GM23338 (cell line): ENCODE measurements at regions not wholly inside any gene's neighbourhood (a gene's known extent, or its start where the extent isn't known, plus 50 kb on each side); places are given as distances from the start of the nearest gene placed in this dataset.

Experiments
- ATAC-seq: fragments of 200-7000 bp; cut with Tn5 transposase; 3 replicates; pipeline ENCODE4 v1.9.1; 2020
- DNase-seq: peaks from one replicate; pipeline ENCODE4 v3.0.0-alpha.2; 2015; ENCODE audit warnings: low spot score
- H2AFZ ChIP-seq: fragments of 200-600 bp; sonication (generic); 2 replicates; pipeline ENCODE4 v1.8.0; 2016; ENCODE audit warnings: antibody characterized with exemption, mild to moderate bottlenecking, moderate library complexity
- H3F3A ChIP-seq: fragments of 200-600 bp; sonication (generic); replicated peaks from 2 replicates; pipeline ENCODE4 v1.8.0; 2017; ENCODE audit warnings: antibody characterized with exemption, mixed run types, low read depth
- H3K27ac ChIP-seq: fragments of 200-600 bp; sonication (generic); 2 replicates; pipeline ENCODE4 v1.6.1; 2016; ENCODE audit warnings: low read depth
- H3K27me3 ChIP-seq: fragments of 200-600 bp; sonication (generic); 2 replicates; pipeline ENCODE4 v1.8.0; 2016; ENCODE audit warnings: mild to moderate bottlenecking, mixed run types, moderate library complexity; ENCODE audit not compliant: insufficient read depth
- H3K36me3 ChIP-seq: fragments of 200-600 bp; sonication (generic); 2 replicates; pipeline ENCODE4 v1.8.0; 2016; ENCODE audit warnings: mild to moderate bottlenecking; ENCODE audit not compliant: insufficient read depth
- H3K4me1 ChIP-seq: fragments of 200-600 bp; sonication (generic); 2 replicates; pipeline ENCODE4 v1.8.0; 2016; ENCODE audit warnings: mild to moderate bottlenecking, moderate library complexity; ENCODE audit not compliant: insufficient read depth
- H3K4me2 ChIP-seq: fragments of 200-600 bp; sonication (generic); 2 replicates; pipeline ENCODE4 v1.7.1; 2017; ENCODE audit warnings: mixed run types
- H3K4me3 ChIP-seq: fragments of 200-600 bp; sonication (generic); 2 replicates; pipeline ENCODE4 v1.6.1; 2016; ENCODE audit warnings: mixed run types
- H3K79me2 ChIP-seq: fragments of 200-600 bp; sonication (generic); replicated peaks from 2 replicates; pipeline ENCODE4 v1.8.0; 2017; ENCODE audit warnings: mild to moderate bottlenecking; ENCODE audit not compliant: insufficient read depth
- H3K9me2 ChIP-seq: fragments of 200-600 bp; sonication (generic); 2 replicates; pipeline ENCODE4 v1.8.0; 2017; ENCODE audit not compliant: insufficient read depth
- H4K20me1 ChIP-seq: fragments of 200-600 bp; sonication (generic); replicated peaks from 2 replicates; pipeline ENCODE4 v1.8.0; 2017; ENCODE audit warnings: mild to moderate bottlenecking; ENCODE audit not compliant: insufficient read depth
- H3K27ac Mint-ChIP-seq: 2 replicates; pipeline ENCODE4 v1.8.0; 2020; ENCODE audit warnings: inconsistent platforms, mild to moderate bottlenecking, moderate library complexity, mixed read lengths
- H3K27me3 Mint-ChIP-seq: 3 replicates; pipeline ENCODE4 v1.8.0; 2022; ENCODE audit warnings: low read depth, mild to moderate bottlenecking, moderate library complexity, mixed read lengths, inconsistent platforms; ENCODE audit not compliant: insufficient read depth, poor library complexity
- H3K36me3 Mint-ChIP-seq: 3 replicates; pipeline ENCODE4 v1.8.0; 2021; ENCODE audit warnings: low read depth, mild to moderate bottlenecking, inconsistent platforms, moderate library complexity, mixed read lengths
- H3K4me1 Mint-ChIP-seq: 3 replicates; pipeline ENCODE4 v1.8.0; 2020; ENCODE audit warnings: mild to moderate bottlenecking, inconsistent platforms, mixed read lengths
- H3K4me3 Mint-ChIP-seq: 3 replicates; pipeline ENCODE4 v1.8.0; 2021; ENCODE audit warnings: moderate library complexity, mild to moderate bottlenecking, inconsistent platforms, mixed read lengths
- H3K9me3 Mint-ChIP-seq: 3 replicates; pipeline ENCODE4 v1.8.0; 2020; ENCODE audit warnings: moderate library complexity, mild to moderate bottlenecking, inconsistent platforms, mixed read lengths
- JUNB ChIP-seq: IDR thresholded peaks from one replicate; pipeline ENCODE4 v1.6.1; 2016; ENCODE audit warnings: antibody characterized with exemption; ENCODE audit not compliant: unreplicated experiment
- NANOG ChIP-seq: IDR thresholded peaks from 2 replicates; pipeline ENCODE4 v1.6.1; 2016; ENCODE audit warnings: antibody characterized with exemption, borderline replicate concordance
- STAT1 ChIP-seq: IDR thresholded peaks from one replicate; pipeline ENCODE4 v1.6.1; 2016; ENCODE audit warnings: antibody characterized with exemption; ENCODE audit not compliant: unreplicated experiment
- ZNF114 ChIP-seq: fragments of 250-450 bp; sonication (Bioruptor Pico); IDR thresholded peaks from 2 replicates; pipeline ENCODE4 v1.5.0; 2020; ENCODE audit warnings: mild to moderate bottlenecking, moderate library complexity
- TF ChIP-seq, protein P1 (sequence below): IDR thresholded peaks from 2 replicates; pipeline ENCODE4 v1.6.1; 2016; ENCODE audit warnings: antibody characterized with exemption
- TF ChIP-seq, protein P2 (sequence below), 2 experiments: fragments of 200-600 bp in 1 of 2; sonication (generic) in 1 of 2; conservative IDR thresholded peaks; 2 replicates each; pipeline versions ENCODE4 v1.5.1 to v1.6.1; 2016 to 2017; ENCODE audit warnings: antibody characterized with exemption in 2 of 2, low read depth in 2 of 2, mild to moderate bottlenecking in 2 of 2, moderate library complexity in 1 of 2
- TF ChIP-seq, protein P3 (sequence below): fragments of 250-450 bp; sonication (Bioruptor Pico); IDR thresholded peaks from 2 replicates; pipeline ENCODE4 v1.5.0; 2020; ENCODE audit warnings: mild to moderate bottlenecking, moderate library complexity

- no peak overlapping the region for H3K4me3 ChIP-seq
- no peak overlapping the region for H3K27ac ChIP-seq
- no peaks in the 10 kb centered on the region for H4K20me1 ChIP-seq
- H3K36me3 Mint-ChIP-seq: no peaks in the 10 kb centered on the region
- no peaks in the 10 kb centered on the region for H3K9me3 Mint-ChIP-seq
- no peaks in the 10 kb centered on the region for H3K79me2 ChIP-seq
- no peak for DNase-seq
- H3K27me3 ChIP-seq: no peaks in the 10 kb centered on the region
- no peak overlapping the region for H3K27ac Mint-ChIP-seq
- H2AFZ ChIP-seq: no peak overlapping the region
- no peak overlapping the region for H3K4me2 ChIP-seq
- H3K36me3 ChIP-seq: no peaks in the 10 kb centered on the region
- no peaks in the 10 kb centered on the region for H3K9me2 ChIP-seq
- H3K4me3 Mint-ChIP-seq: no peak overlapping the region
- no peak for ATAC-seq
- H3K4me1 ChIP-seq: no peaks in the 10 kb centered on the region
- peaks cover 2% of the 10 kb centered on the region for H3K27me3 Mint-ChIP-seq
- no peaks in the 10 kb centered on the region for H3F3A ChIP-seq
- no peaks in the 10 kb centered on the region for H3K4me1 Mint-ChIP-seq
- TF ChIP-seq ZNF114 (CRISPR knock-in tag) (no peak), JUNB (no peak), NANOG (no peak), STAT1 (no peak)
- TF ChIP-seq, protein P1, sequence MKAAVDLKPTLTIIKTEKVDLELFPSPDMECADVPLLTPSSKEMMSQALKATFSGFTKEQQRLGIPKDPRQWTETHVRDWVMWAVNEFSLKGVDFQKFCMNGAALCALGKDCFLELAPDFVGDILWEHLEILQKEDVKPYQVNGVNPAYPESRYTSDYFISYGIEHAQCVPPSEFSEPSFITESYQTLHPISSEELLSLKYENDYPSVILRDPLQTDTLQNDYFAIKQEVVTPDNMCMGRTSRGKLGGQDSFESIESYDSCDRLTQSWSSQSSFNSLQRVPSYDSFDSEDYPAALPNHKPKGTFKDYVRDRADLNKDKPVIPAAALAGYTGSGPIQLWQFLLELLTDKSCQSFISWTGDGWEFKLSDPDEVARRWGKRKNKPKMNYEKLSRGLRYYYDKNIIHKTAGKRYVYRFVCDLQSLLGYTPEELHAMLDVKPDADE: no peak
- TF ChIP-seq, protein P2, sequence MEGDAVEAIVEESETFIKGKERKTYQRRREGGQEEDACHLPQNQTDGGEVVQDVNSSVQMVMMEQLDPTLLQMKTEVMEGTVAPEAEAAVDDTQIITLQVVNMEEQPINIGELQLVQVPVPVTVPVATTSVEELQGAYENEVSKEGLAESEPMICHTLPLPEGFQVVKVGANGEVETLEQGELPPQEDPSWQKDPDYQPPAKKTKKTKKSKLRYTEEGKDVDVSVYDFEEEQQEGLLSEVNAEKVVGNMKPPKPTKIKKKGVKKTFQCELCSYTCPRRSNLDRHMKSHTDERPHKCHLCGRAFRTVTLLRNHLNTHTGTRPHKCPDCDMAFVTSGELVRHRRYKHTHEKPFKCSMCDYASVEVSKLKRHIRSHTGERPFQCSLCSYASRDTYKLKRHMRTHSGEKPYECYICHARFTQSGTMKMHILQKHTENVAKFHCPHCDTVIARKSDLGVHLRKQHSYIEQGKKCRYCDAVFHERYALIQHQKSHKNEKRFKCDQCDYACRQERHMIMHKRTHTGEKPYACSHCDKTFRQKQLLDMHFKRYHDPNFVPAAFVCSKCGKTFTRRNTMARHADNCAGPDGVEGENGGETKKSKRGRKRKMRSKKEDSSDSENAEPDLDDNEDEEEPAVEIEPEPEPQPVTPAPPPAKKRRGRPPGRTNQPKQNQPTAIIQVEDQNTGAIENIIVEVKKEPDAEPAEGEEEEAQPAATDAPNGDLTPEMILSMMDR (conservative IDR thresholded peaks at IDR 0.05; ENCODE audit: low read depth in 2 of 2): no peak
These were observed 576.9 kb downstream of the EBF1 start for GRCh38 chr5:158522776-158523175.

DNA sequence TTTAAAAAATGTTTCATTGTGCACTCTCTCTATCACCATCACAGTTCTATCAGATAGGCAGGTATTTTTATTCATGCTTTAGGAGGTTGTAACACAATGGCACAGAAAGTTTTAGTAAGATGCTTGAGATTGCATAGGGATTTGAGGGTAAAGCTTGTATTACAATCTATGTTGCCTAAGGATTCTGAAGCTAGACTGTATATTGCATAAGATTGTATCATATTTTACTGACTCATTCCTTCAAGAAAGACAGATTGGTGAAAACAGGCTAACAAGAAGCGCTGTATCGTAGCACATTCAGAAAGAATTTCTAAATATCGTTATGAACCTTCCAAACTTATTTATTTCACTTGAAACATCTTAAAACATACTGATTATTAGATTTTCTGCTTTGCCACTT is 577.7 kb downstream of the EBF1 start:
- Histone ChIP-seq H3K4me3 (no peak overlapping the region), H3F3A (no peaks in the 10 kb centered on the region), H2AFZ (no peak overlapping the region), H3K79me2 (no peaks in the 10 kb centered on the region), H3K4me2 (no peak overlapping the region), H3K9me2 (no peaks in the 10 kb centered on the region), H4K20me1 (no peaks in the 10 kb centered on the region), H3K27me3 (no peaks in the 10 kb centered on the region), H3K27ac (no peak overlapping the region), H3K4me1 (no peaks in the 10 kb centered on the region), H3K36me3 (no peaks in the 10 kb centered on the region)
- TF ChIP-seq NANOG: no peak
- no peak for TF ChIP-seq ZNF114 (CRISPR knock-in tag)
- TF ChIP-seq, protein P1: no peak
- TF ChIP-seq, protein P3, sequence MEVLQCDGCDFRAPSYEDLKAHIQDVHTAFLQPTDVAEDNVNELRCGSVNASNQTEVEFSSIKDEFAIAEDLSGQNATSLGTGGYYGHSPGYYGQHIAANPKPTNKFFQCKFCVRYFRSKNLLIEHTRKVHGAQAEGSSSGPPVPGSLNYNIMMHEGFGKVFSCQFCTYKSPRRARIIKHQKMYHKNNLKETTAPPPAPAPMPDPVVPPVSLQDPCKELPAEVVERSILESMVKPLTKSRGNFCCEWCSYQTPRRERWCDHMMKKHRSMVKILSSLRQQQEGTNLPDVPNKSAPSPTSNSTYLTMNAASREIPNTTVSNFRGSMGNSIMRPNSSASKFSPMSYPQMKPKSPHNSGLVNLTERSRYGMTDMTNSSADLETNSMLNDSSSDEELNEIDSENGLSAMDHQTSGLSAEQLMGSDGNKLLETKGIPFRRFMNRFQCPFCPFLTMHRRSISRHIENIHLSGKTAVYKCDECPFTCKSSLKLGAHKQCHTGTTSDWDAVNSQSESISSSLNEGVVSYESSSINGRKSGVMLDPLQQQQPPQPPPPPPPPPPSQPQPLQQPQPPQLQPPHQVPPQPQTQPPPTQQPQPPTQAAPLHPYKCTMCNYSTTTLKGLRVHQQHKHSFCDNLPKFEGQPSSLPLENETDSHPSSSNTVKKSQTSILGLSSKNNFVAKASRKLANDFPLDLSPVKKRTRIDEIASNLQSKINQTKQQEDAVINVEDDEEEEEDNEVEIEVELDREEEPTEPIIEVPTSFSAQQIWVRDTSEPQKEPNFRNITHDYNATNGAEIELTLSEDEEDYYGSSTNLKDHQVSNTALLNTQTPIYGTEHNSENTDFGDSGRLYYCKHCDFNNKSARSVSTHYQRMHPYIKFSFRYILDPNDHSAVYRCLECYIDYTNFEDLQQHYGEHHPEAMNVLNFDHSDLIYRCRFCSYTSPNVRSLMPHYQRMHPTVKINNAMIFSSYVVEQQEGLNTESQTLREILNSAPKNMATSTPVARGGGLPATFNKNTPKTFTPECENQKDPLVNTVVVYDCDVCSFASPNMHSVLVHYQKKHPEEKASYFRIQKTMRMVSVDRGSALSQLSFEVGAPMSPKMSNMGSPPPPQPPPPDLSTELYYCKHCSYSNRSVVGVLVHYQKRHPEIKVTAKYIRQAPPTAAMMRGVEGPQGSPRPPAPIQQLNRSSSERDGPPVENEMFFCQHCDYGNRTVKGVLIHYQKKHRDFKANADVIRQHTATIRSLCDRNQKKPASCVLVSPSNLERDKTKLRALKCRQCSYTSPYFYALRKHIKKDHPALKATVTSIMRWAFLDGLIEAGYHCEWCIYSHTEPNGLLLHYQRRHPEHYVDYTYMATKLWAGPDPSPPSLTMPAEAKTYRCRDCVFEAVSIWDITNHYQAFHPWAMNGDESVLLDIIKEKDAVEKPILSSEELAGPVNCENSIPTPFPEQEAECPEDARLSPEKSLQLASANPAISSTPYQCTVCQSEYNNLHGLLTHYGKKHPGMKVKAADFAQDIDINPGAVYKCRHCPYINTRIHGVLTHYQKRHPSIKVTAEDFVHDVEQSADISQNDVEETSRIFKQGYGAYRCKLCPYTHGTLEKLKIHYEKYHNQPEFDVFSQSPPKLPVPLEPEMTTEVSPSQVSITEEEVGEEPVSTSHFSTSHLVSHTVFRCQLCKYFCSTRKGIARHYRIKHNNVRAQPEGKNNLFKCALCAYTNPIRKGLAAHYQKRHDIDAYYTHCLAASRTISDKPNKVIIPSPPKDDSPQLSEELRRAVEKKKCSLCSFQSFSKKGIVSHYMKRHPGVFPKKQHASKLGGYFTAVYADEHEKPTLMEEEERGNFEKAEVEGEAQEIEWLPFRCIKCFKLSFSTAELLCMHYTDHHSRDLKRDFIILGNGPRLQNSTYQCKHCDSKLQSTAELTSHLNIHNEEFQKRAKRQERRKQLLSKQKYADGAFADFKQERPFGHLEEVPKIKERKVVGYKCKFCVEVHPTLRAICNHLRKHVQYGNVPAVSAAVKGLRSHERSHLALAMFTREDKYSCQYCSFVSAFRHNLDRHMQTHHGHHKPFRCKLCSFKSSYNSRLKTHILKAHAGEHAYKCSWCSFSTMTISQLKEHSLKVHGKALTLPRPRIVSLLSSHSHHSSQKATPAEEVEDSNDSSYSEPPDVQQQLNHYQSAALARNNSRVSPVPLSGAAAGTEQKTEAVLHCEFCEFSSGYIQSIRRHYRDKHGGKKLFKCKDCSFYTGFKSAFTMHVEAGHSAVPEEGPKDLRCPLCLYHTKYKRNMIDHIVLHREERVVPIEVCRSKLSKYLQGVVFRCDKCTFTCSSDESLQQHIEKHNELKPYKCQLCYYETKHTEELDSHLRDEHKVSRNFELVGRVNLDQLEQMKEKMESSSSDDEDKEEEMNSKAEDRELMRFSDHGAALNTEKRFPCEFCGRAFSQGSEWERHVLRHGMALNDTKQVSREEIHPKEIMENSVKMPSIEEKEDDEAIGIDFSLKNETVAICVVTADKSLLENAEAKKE: no peak
- TF ChIP-seq JUNB: no peak
- peaks cover 2% of the 10 kb centered on the region for H3K27me3 Mint-ChIP-seq
- ATAC-seq (no peak), DNase-seq (no peak)
- H3K4me1 Mint-ChIP-seq: no peaks in the 10 kb centered on the region
- H3K4me3 Mint-ChIP-seq: no peak overlapping the region
- no peak overlapping the region for H3K27ac Mint-ChIP-seq
- no peaks in the 10 kb centered on the region for H3K9me3 Mint-ChIP-seq
- no peaks in the 10 kb centered on the region for H3K36me3 Mint-ChIP-seq
